Osteocyte (in vitro differentiated cells): ENCODE measurements at regions not wholly inside any gene's neighbourhood (a gene's known extent, or its start where the extent isn't known, plus 50 kb on each side); places are given as distances from the start of the nearest gene placed in this dataset.
A peak's percentile ranks its signal among the peaks of the same experiment; 100 is the strongest.

Experiments used
- DNase-seq: peaks from one replicate; pipeline ENCODE4 v3.0.0; 2021; ENCODE audit warnings: mixed read lengths; ENCODE audit not compliant: unreplicated experiment; ENCODE audit errors: extremely low spot score
- H3K27ac Mint-ChIP-seq: one replicate; pipeline ENCODE4 v1.8.0; 2021; ENCODE audit warnings: mild to moderate bottlenecking, mixed read lengths; ENCODE audit not compliant: unreplicated experiment
- H3K27me3 Mint-ChIP-seq: one replicate; pipeline ENCODE4 v1.8.0; 2021; ENCODE audit warnings: mixed read lengths; ENCODE audit not compliant: unreplicated experiment
- H3K36me3 Mint-ChIP-seq: one replicate; pipeline ENCODE4 v1.8.0; 2021; ENCODE audit warnings: mixed read lengths; ENCODE audit not compliant: unreplicated experiment
- H3K4me1 Mint-ChIP-seq: one replicate; pipeline ENCODE4 v1.8.0; 2021; ENCODE audit warnings: mixed read lengths; ENCODE audit not compliant: unreplicated experiment
- H3K4me3 Mint-ChIP-seq: one replicate; pipeline ENCODE4 v1.8.0; 2021; ENCODE audit warnings: mild to moderate bottlenecking, moderate library complexity, mixed read lengths; ENCODE audit not compliant: unreplicated experiment
- H3K9me3 Mint-ChIP-seq: one replicate; pipeline ENCODE4 v1.8.0; 2021; ENCODE audit warnings: mixed read lengths; ENCODE audit not compliant: unreplicated experiment
- TF ChIP-seq, protein P1 (sequence below): fragments of 200-600 bp; sonication (generic); IDR thresholded peaks from 2 replicates; pipeline ENCODE4 v1.5.0; 2021; ENCODE audit warnings: antibody characterized with exemption, mild to moderate bottlenecking, moderate library complexity

DNA sequence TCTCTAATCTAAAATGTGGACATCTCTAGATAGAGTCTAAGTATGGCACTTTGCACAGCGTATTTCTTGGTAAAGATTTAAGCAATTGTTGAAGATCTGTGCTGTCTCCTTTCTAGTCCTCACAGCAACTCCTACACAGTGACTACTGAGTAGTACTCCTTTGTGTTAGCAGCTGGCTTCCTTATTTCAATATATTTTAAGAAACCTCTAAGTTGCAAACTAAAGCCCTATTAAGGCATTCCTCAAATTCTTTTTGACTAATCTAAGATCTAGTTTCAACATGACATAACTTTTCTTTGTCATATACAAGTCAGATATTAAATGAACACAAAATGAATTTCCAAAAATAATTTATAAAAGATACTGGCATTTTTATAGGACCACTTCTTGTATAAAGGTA, 121.8 kb upstream of the DNAJC10 start:
- no peaks in the 10 kb centered on the region for H3K27me3 Mint-ChIP-seq
- H3K9me3 Mint-ChIP-seq, result peaks cover 3% of the 10 kb centered on the region
- TF ChIP-seq, protein P1, sequence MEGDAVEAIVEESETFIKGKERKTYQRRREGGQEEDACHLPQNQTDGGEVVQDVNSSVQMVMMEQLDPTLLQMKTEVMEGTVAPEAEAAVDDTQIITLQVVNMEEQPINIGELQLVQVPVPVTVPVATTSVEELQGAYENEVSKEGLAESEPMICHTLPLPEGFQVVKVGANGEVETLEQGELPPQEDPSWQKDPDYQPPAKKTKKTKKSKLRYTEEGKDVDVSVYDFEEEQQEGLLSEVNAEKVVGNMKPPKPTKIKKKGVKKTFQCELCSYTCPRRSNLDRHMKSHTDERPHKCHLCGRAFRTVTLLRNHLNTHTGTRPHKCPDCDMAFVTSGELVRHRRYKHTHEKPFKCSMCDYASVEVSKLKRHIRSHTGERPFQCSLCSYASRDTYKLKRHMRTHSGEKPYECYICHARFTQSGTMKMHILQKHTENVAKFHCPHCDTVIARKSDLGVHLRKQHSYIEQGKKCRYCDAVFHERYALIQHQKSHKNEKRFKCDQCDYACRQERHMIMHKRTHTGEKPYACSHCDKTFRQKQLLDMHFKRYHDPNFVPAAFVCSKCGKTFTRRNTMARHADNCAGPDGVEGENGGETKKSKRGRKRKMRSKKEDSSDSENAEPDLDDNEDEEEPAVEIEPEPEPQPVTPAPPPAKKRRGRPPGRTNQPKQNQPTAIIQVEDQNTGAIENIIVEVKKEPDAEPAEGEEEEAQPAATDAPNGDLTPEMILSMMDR, result no peak
- peak overlapping the region; percentile 5 for H3K27ac Mint-ChIP-seq
- H3K4me1 Mint-ChIP-seq, result peaks cover 39% of the 10 kb centered on the region
- H3K36me3 Mint-ChIP-seq, result no peaks in the 10 kb centered on the region
- no peak for DNase-seq
- no peak overlapping the region for H3K4me3 Mint-ChIP-seq

DNA sequence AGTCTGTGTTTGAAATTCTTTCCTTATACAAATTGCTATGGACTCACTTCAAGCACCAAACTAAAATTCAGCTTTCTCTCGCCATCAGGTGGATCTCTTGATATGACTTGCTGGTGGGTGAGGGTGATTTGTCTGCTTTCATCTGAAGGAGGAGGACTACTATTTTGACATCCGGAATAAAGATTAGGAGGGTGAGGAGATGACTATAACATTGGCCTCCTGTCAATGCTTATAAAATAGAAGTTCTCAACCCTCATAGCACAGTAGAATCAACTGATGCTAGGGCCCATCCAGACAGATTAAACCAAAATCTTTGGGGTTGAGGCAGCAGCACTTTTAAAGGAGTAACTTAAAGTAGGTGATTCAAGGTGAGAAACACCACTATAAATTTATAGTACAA, 120.4 kb upstream of the DNAJC10 start:
- Mint-ChIP-seq H3K4me1 (peaks cover 36% of the 10 kb centered on the region), H3K9me3 (peaks cover 3% of the 10 kb centered on the region), H3K27ac (no peak overlapping the region), H3K27me3 (no peaks in the 10 kb centered on the region), H3K4me3 (no peak overlapping the region), H3K36me3 (no peaks in the 10 kb centered on the region)
- DNase-seq, result no peak
- TF ChIP-seq, protein P1, result no peak

DNA sequence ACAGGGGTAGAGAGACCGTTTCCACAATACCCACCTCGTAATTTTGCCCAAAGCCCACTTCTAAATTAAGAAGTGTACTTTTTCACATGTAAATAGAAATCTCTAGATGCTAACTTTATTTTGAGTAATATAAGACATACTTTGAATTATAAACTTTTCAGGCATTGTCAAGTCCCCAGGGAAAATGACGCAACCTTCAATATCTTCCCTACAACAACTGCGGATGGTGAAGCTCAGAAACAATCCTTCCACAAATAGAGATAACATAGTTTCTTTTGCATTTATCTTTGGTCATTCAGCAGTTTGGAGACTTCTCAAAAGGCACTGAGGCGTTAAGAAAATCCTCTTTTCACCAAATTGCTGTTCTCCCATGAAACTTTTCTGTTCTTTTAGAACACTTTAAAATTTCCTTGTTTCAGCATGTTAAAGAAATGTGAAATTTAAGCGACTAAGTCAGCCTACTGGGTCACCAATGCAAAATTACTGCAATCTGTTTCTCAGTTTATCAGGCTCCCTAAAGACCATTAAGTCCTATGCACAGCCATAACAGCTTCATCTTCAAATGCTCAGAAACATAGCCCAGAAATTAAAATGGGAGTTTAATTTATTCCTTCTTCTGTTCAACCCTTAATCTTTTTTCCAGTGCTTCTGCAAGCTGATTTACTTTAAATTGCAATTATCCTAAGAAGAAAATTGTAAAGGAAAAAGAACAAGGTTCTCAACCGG, 118.3 kb upstream of the DNAJC10 start:
- no peak for DNase-seq
- no peaks in the 10 kb centered on the region for H3K27me3 Mint-ChIP-seq
- no peak overlapping the region for H3K4me3 Mint-ChIP-seq
- H3K9me3 Mint-ChIP-seq, result peaks cover 3% of the 10 kb centered on the region
- TF ChIP-seq, protein P1, result no peak
- no peaks in the 10 kb centered on the region for H3K36me3 Mint-ChIP-seq
- no peak overlapping the region for H3K27ac Mint-ChIP-seq
- peaks cover 30% of the 10 kb centered on the region for H3K4me1 Mint-ChIP-seq

DNA sequence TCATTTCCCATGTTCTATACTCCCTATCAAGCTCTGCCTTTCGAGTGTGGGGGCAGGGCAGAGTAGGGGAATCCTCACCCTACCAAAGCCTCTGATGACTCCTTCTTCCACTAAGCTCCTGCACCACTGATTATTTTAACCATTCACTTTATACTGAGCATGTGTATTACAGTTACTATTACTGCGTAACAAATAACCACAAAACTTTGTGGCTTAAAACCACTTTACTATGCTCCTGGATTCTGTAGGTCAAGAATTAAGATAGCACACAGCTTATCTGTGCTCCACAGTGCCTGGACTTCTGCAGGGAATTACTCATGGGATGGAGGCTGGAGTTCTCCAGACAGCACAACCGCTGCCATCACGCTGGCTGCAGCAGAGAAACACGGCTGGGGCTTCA, 117.4 kb upstream of the DNAJC10 start:
- Mint-ChIP-seq H3K36me3 (no peaks in the 10 kb centered on the region), H3K27me3 (no peaks in the 10 kb centered on the region), H3K4me3 (no peak overlapping the region), H3K9me3 (no peaks in the 10 kb centered on the region), H3K4me1 (peaks cover 21% of the 10 kb centered on the region), H3K27ac (no peak overlapping the region)
- no peak for DNase-seq
- TF ChIP-seq, protein P1, result no peak

DNA sequence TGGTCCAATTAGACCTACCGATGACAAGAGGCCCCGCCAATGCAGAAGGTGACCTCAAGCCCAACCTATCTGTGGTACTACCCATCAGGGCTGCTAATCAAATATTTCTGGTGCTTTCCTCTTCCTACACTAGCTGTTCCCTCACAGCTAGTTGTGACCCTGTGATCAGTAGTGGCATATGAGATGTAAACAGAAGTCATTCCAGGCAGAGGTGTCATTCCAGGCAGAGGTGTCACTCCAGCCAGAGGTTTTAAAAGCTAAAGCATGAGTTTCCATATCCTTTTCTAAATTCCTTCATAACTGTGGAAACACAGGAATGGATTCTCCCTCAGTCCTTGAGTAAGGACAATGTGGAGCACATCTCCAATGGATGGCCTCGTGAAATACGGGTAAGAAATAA, 110.9 kb upstream of the DNAJC10 start:
- H3K9me3 Mint-ChIP-seq, result peaks cover 3% of the 10 kb centered on the region
- no peak for DNase-seq
- TF ChIP-seq, protein P1, result no peak
- no peaks in the 10 kb centered on the region for H3K27me3 Mint-ChIP-seq
- H3K27ac Mint-ChIP-seq, result no peak overlapping the region
- no peaks in the 10 kb centered on the region for H3K36me3 Mint-ChIP-seq
- no peaks in the 10 kb centered on the region for H3K4me1 Mint-ChIP-seq
- no peak overlapping the region for H3K4me3 Mint-ChIP-seq
